Gastroesophageal sphincter (tissue), 3 donors: ENCODE measurements at regions not wholly inside any gene's neighbourhood (a gene's known extent, or its start where the extent isn't known, plus 50 kb on each side); places are given as distances from the start of the nearest gene placed in this dataset.

ENCODE experiments used
- CTCF ChIP-seq, 4 experiments: fragments of 200-600 bp in 2 of 4; fragments of 450-650 bp in 2 of 4; sonication (generic) in 1 of 4; IDR thresholded peaks; one replicate each; pipeline ENCODE4 v1.5.1; 2017 to 2019; ENCODE audit warnings: antibody characterized with exemption in 4 of 4, mild to moderate bottlenecking in 2 of 4, moderate library complexity in 2 of 4
- EP300 ChIP-seq: sonication (generic); formaldehyde crosslinking; IDR thresholded peaks from one replicate; pipeline ENCODE4 v1.6.1; 2017; ENCODE audit warnings: antibody characterized with exemption, mild to moderate bottlenecking

DNA sequence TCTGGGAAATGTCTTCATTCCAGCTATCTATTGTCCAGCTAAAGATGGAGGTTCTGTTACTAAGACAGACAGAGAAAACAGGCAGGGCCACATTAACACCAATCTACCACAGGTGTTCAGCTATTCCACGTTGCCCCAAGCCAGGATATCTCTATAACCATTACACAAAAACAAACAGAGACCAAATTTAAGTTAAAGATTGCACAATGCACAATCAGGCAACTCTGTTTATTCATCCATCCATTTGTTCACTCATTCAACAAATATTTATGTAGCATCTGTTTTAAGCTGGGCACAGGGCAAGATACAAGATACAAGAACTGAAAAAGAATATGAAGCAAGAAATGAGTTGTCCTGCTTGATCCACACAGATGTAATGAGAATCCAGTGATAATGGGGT lies 629.0 kb downstream of the MED13L start:
- TF ChIP-seq EP300 = no peak
- TF ChIP-seq CTCF (IDR thresholded peaks at IDR 0.05) = no peak
